ENCODE measurements at regions not wholly inside any gene's neighbourhood (a gene's known extent, or its start where the extent isn't known, plus 50 kb on each side); places are given as distances from the start of the nearest gene placed in this dataset.

DNA sequence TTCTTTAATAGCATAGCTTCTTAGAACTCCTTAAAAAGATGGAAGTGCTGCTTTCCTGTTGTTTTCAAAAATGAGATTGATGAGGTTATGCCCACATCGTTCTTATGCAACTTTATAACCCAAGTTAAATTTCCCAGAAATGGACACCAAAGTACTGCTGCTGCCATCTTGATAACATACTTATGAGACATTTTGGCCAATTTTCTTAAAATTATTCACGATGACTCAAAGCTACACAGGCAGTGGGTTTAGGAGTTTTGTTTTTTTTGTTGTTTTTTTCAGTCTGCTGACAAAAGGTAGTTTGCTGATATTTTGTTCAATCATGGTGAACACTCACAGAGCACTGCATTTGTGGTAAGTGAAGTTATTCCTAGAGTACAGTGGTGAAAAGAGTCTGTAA is 54.9 kb upstream of the RFC3 start:
- DNase-seq, result no peak

DNA sequence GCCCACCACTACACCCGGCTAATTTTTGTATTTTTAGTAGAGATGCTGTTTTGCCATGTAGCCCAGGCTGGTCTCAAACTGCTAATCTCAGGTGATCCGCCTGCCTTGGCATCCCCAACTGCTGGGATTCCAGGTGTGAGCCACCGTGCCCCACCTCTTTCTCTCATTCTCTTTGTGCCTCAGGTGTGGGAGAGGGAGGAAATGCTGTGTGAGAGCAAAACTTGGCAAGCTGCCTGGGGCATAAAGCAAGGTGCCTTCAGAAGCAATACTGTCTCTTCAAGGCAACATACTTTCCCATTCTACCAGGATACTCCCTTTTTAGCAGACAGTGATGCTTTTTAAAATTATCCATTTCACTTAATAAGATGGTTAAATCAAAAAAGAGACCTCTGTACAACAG is 53.2 kb upstream of the RFC3 start:
- no peak for DNase-seq

- no peak for DNase-seq
Observed at GRCh38 chr13:33766329-33767123, 51.4 kb upstream of the RFC3 start.

GRCh38 chr13:33767140-33767539 is 50.8 kb upstream of the RFC3 start:
- DNase-seq, result no peak
